Neural progenitor cell (in vitro differentiated cells): ENCODE measurements at regions not wholly inside any gene's neighbourhood (a gene's known extent, or its start where the extent isn't known, plus 50 kb on each side); places are given as distances from the start of the nearest gene placed in this dataset.

Source experiments
- DNase-seq: peaks from one replicate; pipeline ENCODE4 v3.0.0-alpha.2; 2016; ENCODE audit warnings: low spot score
- H2AFZ ChIP-seq: fragments of 200-600 bp; sonication (generic); replicated peaks from 2 replicates; pipeline ENCODE4 v1.6.1; 2016; ENCODE audit warnings: antibody characterized with exemption
- H3F3A ChIP-seq: fragments of 200-600 bp; sonication (generic); 2 replicates; pipeline ENCODE4 v1.6.1; 2016; ENCODE audit warnings: antibody characterized with exemption, low read depth
- H3K27ac ChIP-seq: fragments of 200-600 bp; sonication (generic); 2 replicates; pipeline ENCODE4 v1.5.1; 2016; ENCODE audit warnings: mild to moderate bottlenecking
- H3K27me3 ChIP-seq: fragments of 200-600 bp; sonication (generic); 2 replicates; pipeline ENCODE4 v1.6.1; 2016; ENCODE audit warnings: mild to moderate bottlenecking, moderate library complexity
- H3K36me3 ChIP-seq: fragments of 200-600 bp; sonication (generic); 2 replicates; pipeline ENCODE4 v1.5.1; 2016
- H3K4me1 ChIP-seq: fragments of 200-600 bp; sonication (generic); 2 replicates; pipeline ENCODE4 v1.6.1; 2016; ENCODE audit warnings: mixed run types
- H3K4me2 ChIP-seq: fragments of 200-600 bp; sonication (generic); 2 replicates; pipeline ENCODE4 v1.6.1; 2016
- H3K4me3 ChIP-seq: fragments of 200-600 bp; sonication (generic); 2 replicates; pipeline ENCODE4 v1.5.1; 2016
- H3K79me2 ChIP-seq: fragments of 200-600 bp; sonication (generic); 2 replicates; pipeline ENCODE4 v1.6.1; 2016; ENCODE audit warnings: low read depth
- H3K9ac ChIP-seq: fragments of 200-600 bp; sonication (generic); 2 replicates; pipeline ENCODE4 v1.6.1; 2016
- H3K9me3 ChIP-seq: fragments of 200-600 bp; sonication (generic); 2 replicates; pipeline ENCODE4 v1.5.1; 2016; ENCODE audit warnings: low read depth
- H4K20me1 ChIP-seq: fragments of 200-600 bp; sonication (generic); 2 replicates; pipeline ENCODE4 v1.6.1; 2016; ENCODE audit warnings: low read depth
- H3K27ac Mint-ChIP-seq: 3 replicates; pipeline ENCODE4 v1.8.0; 2021; ENCODE audit warnings: mixed read lengths
- H3K27me3 Mint-ChIP-seq: 2 replicates; pipeline ENCODE4 v1.8.0; 2022; ENCODE audit warnings: low read depth, mild to moderate bottlenecking, inconsistent platforms, moderate library complexity, mixed read lengths; ENCODE audit not compliant: insufficient read depth
- H3K36me3 Mint-ChIP-seq: 3 replicates; pipeline ENCODE4 v1.8.0; 2021; ENCODE audit warnings: mixed read lengths
- H3K4me1 Mint-ChIP-seq: 3 replicates; pipeline ENCODE4 v1.8.0; 2021; ENCODE audit warnings: mixed read lengths
- H3K4me3 Mint-ChIP-seq: 3 replicates; pipeline ENCODE4 v1.8.0; 2021; ENCODE audit warnings: mild to moderate bottlenecking, moderate library complexity, mixed read lengths
- H3K9me3 Mint-ChIP-seq: 3 replicates; pipeline ENCODE4 v1.8.0; 2020; ENCODE audit warnings: mixed read lengths
- EZH2 ChIP-seq: fragments of 200-600 bp; sonication (generic); IDR thresholded peaks from 2 replicates; pipeline ENCODE4 v1.6.1; 2017; ENCODE audit warnings: antibody characterized with exemption, mild to moderate bottlenecking, moderate library complexity
- EZH2phosphoT487 ChIP-seq: fragments of 200-600 bp; sonication (generic); IDR thresholded peaks from 2 replicates; pipeline ENCODE4 v1.6.1; 2017; ENCODE audit warnings: antibody characterized with exemption
- TF ChIP-seq, protein P1 (sequence below): fragments of 200-600 bp; sonication (generic); IDR thresholded peaks from 2 replicates; pipeline ENCODE4 v1.5.1; 2017; ENCODE audit warnings: antibody characterized with exemption, mild to moderate bottlenecking

DNA sequence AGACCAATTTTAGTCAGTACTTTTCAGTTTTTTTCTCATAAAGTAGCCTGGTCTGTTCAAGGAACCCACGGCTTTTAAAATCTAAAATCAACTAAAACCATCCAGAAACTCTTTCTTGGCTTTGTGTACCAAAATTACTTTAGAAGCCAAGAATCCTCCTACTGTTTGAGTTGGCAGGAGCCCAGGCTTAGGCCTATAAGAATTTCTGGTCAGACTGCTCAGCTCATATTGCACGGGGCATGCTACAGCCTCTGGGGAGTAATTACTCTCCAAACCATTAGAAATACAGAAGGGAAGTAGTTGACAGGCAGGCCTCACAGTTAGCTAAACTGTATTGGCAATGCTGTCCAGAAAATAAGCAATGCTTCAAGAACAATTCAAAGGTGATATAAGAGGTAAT is 1862.9 kb upstream of the RAG2 start:
- Histone ChIP-seq H4K20me1 (no peaks in the 10 kb centered on the region), H3K4me2 (no peak overlapping the region), H3K4me1 (no peaks in the 10 kb centered on the region), H3K9me3 (no peaks in the 10 kb centered on the region), H3K4me3 (no peak overlapping the region), H3K79me2 (no peaks in the 10 kb centered on the region), H3K9ac (no peak overlapping the region), H3F3A (no peaks in the 10 kb centered on the region), H2AFZ (no peak overlapping the region), H3K27ac (no peak overlapping the region), H3K36me3 (no peaks in the 10 kb centered on the region), H3K27me3 (no peaks in the 10 kb centered on the region)
- DNase-seq = no peak
- Mint-ChIP-seq H3K4me1 (no peaks in the 10 kb centered on the region), H3K27ac (no peak overlapping the region), H3K4me3 (no peak overlapping the region), H3K9me3 (no peaks in the 10 kb centered on the region), H3K27me3 (no peaks in the 10 kb centered on the region), H3K36me3 (no peaks in the 10 kb centered on the region)
- TF ChIP-seq EZH2 (no peak), EZH2phosphoT487 (no peak)
- TF ChIP-seq, protein P1, sequence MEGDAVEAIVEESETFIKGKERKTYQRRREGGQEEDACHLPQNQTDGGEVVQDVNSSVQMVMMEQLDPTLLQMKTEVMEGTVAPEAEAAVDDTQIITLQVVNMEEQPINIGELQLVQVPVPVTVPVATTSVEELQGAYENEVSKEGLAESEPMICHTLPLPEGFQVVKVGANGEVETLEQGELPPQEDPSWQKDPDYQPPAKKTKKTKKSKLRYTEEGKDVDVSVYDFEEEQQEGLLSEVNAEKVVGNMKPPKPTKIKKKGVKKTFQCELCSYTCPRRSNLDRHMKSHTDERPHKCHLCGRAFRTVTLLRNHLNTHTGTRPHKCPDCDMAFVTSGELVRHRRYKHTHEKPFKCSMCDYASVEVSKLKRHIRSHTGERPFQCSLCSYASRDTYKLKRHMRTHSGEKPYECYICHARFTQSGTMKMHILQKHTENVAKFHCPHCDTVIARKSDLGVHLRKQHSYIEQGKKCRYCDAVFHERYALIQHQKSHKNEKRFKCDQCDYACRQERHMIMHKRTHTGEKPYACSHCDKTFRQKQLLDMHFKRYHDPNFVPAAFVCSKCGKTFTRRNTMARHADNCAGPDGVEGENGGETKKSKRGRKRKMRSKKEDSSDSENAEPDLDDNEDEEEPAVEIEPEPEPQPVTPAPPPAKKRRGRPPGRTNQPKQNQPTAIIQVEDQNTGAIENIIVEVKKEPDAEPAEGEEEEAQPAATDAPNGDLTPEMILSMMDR = no peak

DNA sequence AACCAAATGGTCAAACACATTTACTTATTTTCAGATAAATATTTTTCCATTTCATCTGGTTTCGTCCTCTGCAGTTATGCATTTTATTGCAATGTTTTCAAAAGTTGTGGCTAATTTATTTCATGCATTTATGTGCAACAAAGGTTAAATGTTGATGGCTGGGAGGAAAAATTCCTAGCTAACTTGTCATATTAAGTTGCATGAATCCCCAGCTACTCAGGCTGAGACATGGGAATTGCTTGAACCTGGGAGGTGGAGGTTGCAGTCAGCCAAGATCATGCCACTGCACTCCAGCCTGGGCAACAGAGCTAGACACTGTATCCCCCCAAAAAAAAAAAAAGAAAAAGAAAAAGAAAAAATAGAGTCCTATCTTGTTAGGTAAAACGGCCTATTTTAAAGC is 1862.4 kb upstream of the RAG2 start:
- no peaks in the 10 kb centered on the region for H3K4me1 ChIP-seq
- Mint-ChIP-seq H3K4me3 (no peak overlapping the region), H3K9me3 (no peaks in the 10 kb centered on the region), H3K4me1 (no peaks in the 10 kb centered on the region), H3K27ac (no peak overlapping the region), H3K36me3 (no peaks in the 10 kb centered on the region), H3K27me3 (no peaks in the 10 kb centered on the region)
- DNase-seq = no peak
- no peak for TF ChIP-seq EZH2
- no peak for TF ChIP-seq EZH2phosphoT487
- TF ChIP-seq, protein P1 = no peak
- H3K4me3 ChIP-seq = no peak overlapping the region
- no peaks in the 10 kb centered on the region for H4K20me1 ChIP-seq
- H3F3A ChIP-seq = no peaks in the 10 kb centered on the region
- no peaks in the 10 kb centered on the region for H3K79me2 ChIP-seq
- no peaks in the 10 kb centered on the region for H3K9me3 ChIP-seq
- no peaks in the 10 kb centered on the region for H3K27me3 ChIP-seq
- H2AFZ ChIP-seq = no peak overlapping the region
- H3K9ac ChIP-seq = no peak overlapping the region
- H3K27ac ChIP-seq = no peak overlapping the region
- no peak overlapping the region for H3K4me2 ChIP-seq
- no peaks in the 10 kb centered on the region for H3K36me3 ChIP-seq

DNA sequence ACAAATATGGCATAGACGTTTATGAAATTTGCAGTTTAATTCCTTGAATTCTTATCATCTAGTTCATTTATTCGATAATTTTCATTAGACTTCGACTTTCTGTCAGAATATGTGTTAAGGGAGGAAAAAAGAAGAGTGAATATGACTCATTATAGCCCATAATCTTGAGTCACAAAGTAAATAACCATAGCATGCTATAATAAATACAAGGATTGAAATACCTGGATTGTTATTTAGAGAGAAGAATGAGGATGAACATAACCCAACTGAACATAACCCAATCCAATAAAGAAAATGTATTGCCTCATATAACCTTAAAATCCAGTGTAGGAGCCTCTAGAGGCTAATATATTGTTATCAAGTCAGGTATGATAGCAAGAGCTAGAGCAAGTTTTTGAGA is 1858.3 kb upstream of the RAG2 start:
- Mint-ChIP-seq H3K4me3 (no peak overlapping the region), H3K36me3 (no peaks in the 10 kb centered on the region), H3K4me1 (no peaks in the 10 kb centered on the region), H3K27me3 (peaks cover 3% of the 10 kb centered on the region), H3K9me3 (no peaks in the 10 kb centered on the region), H3K27ac (no peak overlapping the region)
- DNase-seq = no peak
- no peak overlapping the region for H3K4me3 ChIP-seq
- TF ChIP-seq, protein P1 = no peak
- TF ChIP-seq EZH2 (no peak), EZH2phosphoT487 (no peak)
- H3K27me3 ChIP-seq = no peaks in the 10 kb centered on the region
- H2AFZ ChIP-seq = no peak overlapping the region
- no peaks in the 10 kb centered on the region for H3K36me3 ChIP-seq
- no peaks in the 10 kb centered on the region for H3K9me3 ChIP-seq
- no peaks in the 10 kb centered on the region for H3F3A ChIP-seq
- no peak overlapping the region for H3K27ac ChIP-seq
- no peak overlapping the region for H3K9ac ChIP-seq
- H3K4me2 ChIP-seq = no peak overlapping the region
- H3K4me1 ChIP-seq = no peaks in the 10 kb centered on the region
- no peaks in the 10 kb centered on the region for H3K79me2 ChIP-seq
- H4K20me1 ChIP-seq = no peaks in the 10 kb centered on the region

DNA sequence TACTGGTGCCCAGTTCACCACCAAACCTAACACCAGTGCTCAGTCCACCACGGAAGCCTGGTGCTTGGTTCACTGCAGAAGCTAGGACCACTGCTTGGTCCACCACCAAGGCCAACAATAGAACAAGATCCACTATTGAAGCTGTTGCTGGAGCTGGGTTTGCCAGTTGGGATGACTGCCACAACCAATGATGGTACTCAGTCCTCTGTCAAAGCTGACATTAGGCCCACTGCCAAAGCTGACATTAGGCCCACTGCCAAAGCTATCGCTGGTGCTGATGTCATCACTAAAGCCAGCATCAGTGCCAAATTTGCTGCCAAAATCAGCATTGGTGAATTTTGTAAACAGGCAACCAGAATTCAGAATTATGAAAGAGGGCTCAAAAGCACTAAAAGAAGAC is 1850.2 kb upstream of the RAG2 start:
- TF ChIP-seq EZH2phosphoT487 (no peak), EZH2 (no peak)
- TF ChIP-seq, protein P1 = no peak
- Histone ChIP-seq H3K36me3 (no peaks in the 10 kb centered on the region), H3K9ac (no peak overlapping the region), H2AFZ (no peak overlapping the region), H3F3A (no peaks in the 10 kb centered on the region), H3K4me3 (no peak overlapping the region), H3K79me2 (no peaks in the 10 kb centered on the region), H3K27me3 (no peaks in the 10 kb centered on the region), H3K9me3 (no peaks in the 10 kb centered on the region), H4K20me1 (no peaks in the 10 kb centered on the region), H3K4me2 (no peak overlapping the region), H3K4me1 (no peaks in the 10 kb centered on the region), H3K27ac (no peak overlapping the region)
- Mint-ChIP-seq H3K27me3 (peaks cover 2% of the 10 kb centered on the region), H3K4me1 (no peaks in the 10 kb centered on the region), H3K4me3 (no peak overlapping the region), H3K36me3 (no peaks in the 10 kb centered on the region), H3K27ac (no peak overlapping the region), H3K9me3 (no peaks in the 10 kb centered on the region)
- DNase-seq = no peak
